MM.1S (cell line): ENCODE measurements at regions not wholly inside any gene's neighbourhood (a gene's known extent, or its start where the extent isn't known, plus 50 kb on each side); places are given as distances from the start of the nearest gene placed in this dataset.

Source experiments
- EZH2 ChIP-seq: fragments of 300-600 bp; sonication (generic); optimal IDR thresholded peaks from 2 replicates; pipeline ENCODE3; 2017; ENCODE audit warnings: low read depth, mild to moderate bottlenecking, antibody characterized with exemption, low read length, mixed read lengths
- TF ChIP-seq, protein P1 (sequence below): fragments of 300-600 bp; sonication (generic); IDR thresholded peaks from 2 replicates; pipeline ENCODE4 v1.5.1; 2016; ENCODE audit warnings: antibody characterized with exemption, low read length, mixed read lengths

DNA sequence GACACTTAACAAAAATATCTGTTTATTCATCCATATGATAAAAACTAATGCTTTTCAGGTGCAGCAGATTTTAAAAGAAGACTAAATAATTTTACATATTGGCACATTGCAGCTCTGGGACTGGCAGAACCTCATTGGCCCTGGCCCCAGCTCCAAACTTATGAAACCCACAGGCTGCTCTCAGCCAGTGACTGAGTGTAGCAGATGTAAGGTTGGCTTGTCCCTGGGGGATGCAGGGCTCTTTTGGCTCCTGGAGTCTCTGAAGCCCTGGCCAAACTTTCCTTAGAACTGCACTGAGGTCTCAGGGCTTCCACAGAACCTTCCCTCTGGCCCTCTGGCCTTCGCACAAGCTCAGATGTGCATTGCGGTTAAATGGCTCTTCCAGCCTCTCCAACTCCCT, 725.0 kb upstream of the SOX11 start:
- TF ChIP-seq EZH2 = no peak
- TF ChIP-seq, protein P1, sequence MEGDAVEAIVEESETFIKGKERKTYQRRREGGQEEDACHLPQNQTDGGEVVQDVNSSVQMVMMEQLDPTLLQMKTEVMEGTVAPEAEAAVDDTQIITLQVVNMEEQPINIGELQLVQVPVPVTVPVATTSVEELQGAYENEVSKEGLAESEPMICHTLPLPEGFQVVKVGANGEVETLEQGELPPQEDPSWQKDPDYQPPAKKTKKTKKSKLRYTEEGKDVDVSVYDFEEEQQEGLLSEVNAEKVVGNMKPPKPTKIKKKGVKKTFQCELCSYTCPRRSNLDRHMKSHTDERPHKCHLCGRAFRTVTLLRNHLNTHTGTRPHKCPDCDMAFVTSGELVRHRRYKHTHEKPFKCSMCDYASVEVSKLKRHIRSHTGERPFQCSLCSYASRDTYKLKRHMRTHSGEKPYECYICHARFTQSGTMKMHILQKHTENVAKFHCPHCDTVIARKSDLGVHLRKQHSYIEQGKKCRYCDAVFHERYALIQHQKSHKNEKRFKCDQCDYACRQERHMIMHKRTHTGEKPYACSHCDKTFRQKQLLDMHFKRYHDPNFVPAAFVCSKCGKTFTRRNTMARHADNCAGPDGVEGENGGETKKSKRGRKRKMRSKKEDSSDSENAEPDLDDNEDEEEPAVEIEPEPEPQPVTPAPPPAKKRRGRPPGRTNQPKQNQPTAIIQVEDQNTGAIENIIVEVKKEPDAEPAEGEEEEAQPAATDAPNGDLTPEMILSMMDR = no peak
